MM.1S (cell line): ENCODE measurements at regions not wholly inside any gene's neighbourhood (a gene's known extent, or its start where the extent isn't known, plus 50 kb on each side); places are given as distances from the start of the nearest gene placed in this dataset.

Source experiments
- DNase-seq: peaks from one replicate; pipeline ENCODE4 v3.0.0-alpha.2; 2015
- H2AFZ ChIP-seq: fragments of 300-600 bp; sonication (generic); 2 replicates; pipeline ENCODE4 v1.6.0; 2016; ENCODE audit warnings: antibody characterized with exemption, low read length
- H3F3A ChIP-seq: fragments of 300-600 bp; sonication (generic); 2 replicates; pipeline ENCODE4 v1.6.1; 2016; ENCODE audit warnings: mild to moderate bottlenecking, antibody characterized with exemption, low read length, moderate library complexity, mixed read lengths; ENCODE audit not compliant: insufficient read depth
- H3K27ac ChIP-seq: fragments of 300-600 bp; sonication (generic); 2 replicates; pipeline ENCODE4 v1.5.1; 2016; ENCODE audit warnings: mild to moderate bottlenecking, low read length
- H3K27me3 ChIP-seq: fragments of 300-600 bp; sonication (generic); replicated peaks from 2 replicates; pipeline ENCODE4 v1.6.0; 2016; ENCODE audit warnings: low read length; ENCODE audit not compliant: insufficient read depth
- H3K36me3 ChIP-seq: fragments of 300-600 bp; sonication (generic); replicated peaks from 2 replicates; pipeline ENCODE4 v1.6.1; 2016; ENCODE audit warnings: mild to moderate bottlenecking, low read length, mixed read lengths; ENCODE audit not compliant: insufficient read depth
- H3K4me1 ChIP-seq: fragments of 300-600 bp; sonication (generic); 2 replicates; pipeline ENCODE4 v1.6.1; 2016; ENCODE audit warnings: low read length, mixed read lengths
- H3K4me2 ChIP-seq: fragments of 300-600 bp; sonication (generic); 2 replicates; pipeline ENCODE4 v1.6.0; 2016; ENCODE audit warnings: low read depth, low read length
- H3K4me3 ChIP-seq: fragments of 300-600 bp; sonication (generic); 2 replicates; pipeline ENCODE4 v1.5.1; 2016; ENCODE audit warnings: low read length, mixed read lengths
- H3K79me2 ChIP-seq: fragments of 300-600 bp; sonication (generic); 2 replicates; pipeline ENCODE4 v1.6.1; 2016; ENCODE audit warnings: mixed run types, low read length, mixed read lengths
- H3K9ac ChIP-seq: fragments of 300-600 bp; sonication (generic); 2 replicates; pipeline ENCODE4 v1.6.1; 2016; ENCODE audit warnings: low read length, mixed read lengths
- H3K9me2 ChIP-seq: fragments of 300-600 bp; sonication (generic); replicated peaks from 2 replicates; pipeline ENCODE4 v1.6.1; 2016; ENCODE audit warnings: mild to moderate bottlenecking, low read length, mixed read lengths; ENCODE audit not compliant: insufficient read depth
- H3K9me3 ChIP-seq: fragments of 300-600 bp; sonication (generic); replicated peaks from 2 replicates; pipeline ENCODE4 v1.6.1; 2016; ENCODE audit warnings: mild to moderate bottlenecking, low read length, mixed read lengths; ENCODE audit not compliant: insufficient read depth
- H4K20me1 ChIP-seq: fragments of 300-600 bp; sonication (generic); 2 replicates; pipeline ENCODE4 v1.6.1; 2016; ENCODE audit warnings: mild to moderate bottlenecking, low read length, moderate library complexity, mixed read lengths; ENCODE audit not compliant: insufficient read depth
- CTCF ChIP-seq: fragments of 300-600 bp; sonication (generic); IDR thresholded peaks from 2 replicates; pipeline ENCODE4 v1.5.1; 2016; ENCODE audit warnings: antibody characterized with exemption, low read length, mixed read lengths
- EZH2 ChIP-seq: fragments of 300-600 bp; sonication (generic); optimal IDR thresholded peaks from 2 replicates; pipeline ENCODE3; 2017; ENCODE audit warnings: low read depth, mild to moderate bottlenecking, antibody characterized with exemption, low read length, mixed read lengths
- EZH2phosphoT487 ChIP-seq: fragments of 300-600 bp; sonication (generic); IDR thresholded peaks from 2 replicates; pipeline ENCODE4 v1.6.1; 2018; ENCODE audit warnings: antibody characterized with exemption, low read length

DNA sequence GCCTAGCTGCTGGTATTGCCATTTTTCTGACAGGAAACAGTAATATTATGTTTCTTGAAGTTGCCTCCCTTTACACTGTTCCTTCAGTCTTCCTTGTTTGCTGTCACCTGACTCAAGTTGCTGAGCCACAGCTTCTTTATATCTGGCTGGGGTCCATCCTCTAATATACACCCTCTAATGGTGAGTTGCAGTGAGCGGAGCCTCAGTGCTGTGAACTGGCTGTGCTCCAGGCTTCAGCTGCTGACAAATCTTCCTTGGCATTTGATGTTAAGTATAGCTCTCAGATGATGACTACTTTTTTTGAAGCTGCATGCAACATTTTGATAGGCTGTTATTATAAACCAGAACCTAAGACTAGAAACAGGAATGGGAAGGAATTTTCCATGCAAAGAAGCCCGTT lies 366.7 kb downstream of the NUP35 start:
- Histone ChIP-seq H3K4me2 (no peak overlapping the region), H4K20me1 (no peaks in the 10 kb centered on the region), H3F3A (no peaks in the 10 kb centered on the region), H3K27ac (no peak overlapping the region), H3K79me2 (no peaks in the 10 kb centered on the region), H3K4me1 (no peaks in the 10 kb centered on the region), H3K27me3 (no peaks in the 10 kb centered on the region), H3K4me3 (no peak overlapping the region), H3K9me3 (no peaks in the 10 kb centered on the region), H3K9me2 (no peaks in the 10 kb centered on the region), H2AFZ (no peak overlapping the region), H3K9ac (no peak overlapping the region), H3K36me3 (no peaks in the 10 kb centered on the region)
- TF ChIP-seq EZH2 (no peak), CTCF (no peak), EZH2phosphoT487 (no peak)
- DNase-seq, result no peak

DNA sequence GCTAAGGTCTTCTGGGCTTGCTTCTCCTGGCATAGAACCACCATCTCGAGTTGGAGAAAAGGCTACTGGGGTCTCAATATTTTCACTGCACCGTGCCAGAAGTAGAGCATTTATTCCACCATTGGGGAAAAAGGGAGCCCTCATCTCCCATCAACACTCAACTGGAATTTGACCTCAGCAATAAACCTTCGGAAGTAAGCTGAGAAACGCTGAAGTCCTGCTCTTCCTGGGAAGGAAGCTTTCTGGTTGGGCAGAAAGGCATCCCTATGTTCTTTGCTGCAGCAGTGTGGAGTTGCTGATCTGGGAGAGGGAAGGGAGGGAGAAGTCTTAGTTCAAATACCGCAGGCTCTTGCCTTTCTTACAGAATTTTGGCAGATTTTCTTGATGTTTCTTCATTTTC lies 368.8 kb downstream of the NUP35 start:
- Histone ChIP-seq H4K20me1 (no peaks in the 10 kb centered on the region), H3F3A (no peaks in the 10 kb centered on the region), H2AFZ (no peak overlapping the region), H3K4me1 (0 out of 2 replicates have a peak, but pooled peaks cover 4% of the 10 kb centered on the region), H3K36me3 (no peaks in the 10 kb centered on the region), H3K9ac (no peak overlapping the region), H3K79me2 (no peaks in the 10 kb centered on the region), H3K4me3 (no peak overlapping the region), H3K9me2 (no peaks in the 10 kb centered on the region), H3K9me3 (no peaks in the 10 kb centered on the region), H3K4me2 (no peak overlapping the region), H3K27ac (no peak overlapping the region), H3K27me3 (no peaks in the 10 kb centered on the region)
- no peak for TF ChIP-seq EZH2
- TF ChIP-seq EZH2phosphoT487, result no peak
- DNase-seq, result no peak

DNA sequence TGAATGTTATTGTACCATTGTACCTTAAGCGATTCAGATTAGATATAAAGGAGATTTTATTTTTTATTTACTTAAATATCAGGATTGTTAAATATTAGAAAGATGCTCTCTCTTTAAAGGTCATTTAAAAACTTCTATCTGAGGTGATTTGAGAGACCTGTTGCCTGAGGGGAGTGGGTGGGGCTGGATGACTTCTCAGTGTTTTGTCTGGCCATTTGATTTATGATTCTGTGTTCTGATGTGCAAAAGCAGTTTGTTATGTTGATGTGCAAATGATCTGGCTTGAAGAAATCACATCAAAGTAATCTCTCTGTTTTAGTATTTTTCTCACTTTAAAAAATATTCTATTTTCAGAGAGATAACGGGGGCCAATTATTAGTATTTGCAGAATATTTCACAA lies 370.8 kb downstream of the NUP35 start:
- H3K4me3 ChIP-seq, result no peak overlapping the region
- no peaks in the 10 kb centered on the region for H3K36me3 ChIP-seq
- H3K9me2 ChIP-seq, result no peaks in the 10 kb centered on the region
- no peak for TF ChIP-seq EZH2
- no peak for TF ChIP-seq EZH2phosphoT487
- no peak for TF ChIP-seq CTCF
- no peaks in the 10 kb centered on the region for H3K79me2 ChIP-seq
- H3F3A ChIP-seq, result no peaks in the 10 kb centered on the region
- no peak overlapping the region for H3K9ac ChIP-seq
- H2AFZ ChIP-seq, result no peak overlapping the region
- H3K4me1 ChIP-seq, result 0 out of 2 replicates have a peak, but pooled peaks cover 4% of the 10 kb centered on the region
- H3K9me3 ChIP-seq, result no peaks in the 10 kb centered on the region
- no peaks in the 10 kb centered on the region for H4K20me1 ChIP-seq
- no peak for DNase-seq
- no peak overlapping the region for H3K4me2 ChIP-seq
- no peak overlapping the region for H3K27ac ChIP-seq
- no peaks in the 10 kb centered on the region for H3K27me3 ChIP-seq

DNA sequence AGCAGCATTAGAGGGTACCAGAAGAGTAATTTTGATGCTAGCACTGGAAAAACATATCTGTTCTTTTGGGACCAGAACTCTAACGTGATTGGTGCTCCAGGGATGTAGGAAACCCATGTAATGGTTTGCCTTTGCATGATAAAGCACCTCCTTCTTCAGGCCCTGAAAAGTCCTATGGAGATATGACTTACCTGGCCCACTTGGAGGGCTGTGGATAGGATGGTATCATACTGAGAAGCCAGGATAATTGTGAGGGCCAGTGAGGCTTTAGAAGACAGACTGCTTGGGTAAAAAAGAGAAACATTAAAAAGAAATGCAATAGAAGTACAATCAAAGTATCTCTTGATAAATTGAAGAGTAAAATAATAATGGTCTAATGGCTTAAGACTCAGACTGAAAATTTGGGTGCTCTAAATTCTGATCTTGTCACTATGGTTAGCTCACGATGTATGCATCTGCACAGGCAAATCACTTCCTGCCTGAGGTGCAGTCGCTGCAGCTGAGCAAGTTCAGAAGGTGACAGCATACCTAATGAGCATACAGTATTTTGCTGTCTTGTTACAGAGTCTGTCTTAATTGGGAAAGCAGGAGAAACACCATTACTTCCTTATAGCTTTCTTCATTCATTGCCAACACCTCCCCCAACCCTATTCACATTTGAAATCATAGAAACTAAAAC lies 371.5 kb downstream of the NUP35 start:
- Histone ChIP-seq H3K4me3 (no peak overlapping the region), H4K20me1 (no peaks in the 10 kb centered on the region), H3K9me3 (no peaks in the 10 kb centered on the region), H3K27me3 (no peaks in the 10 kb centered on the region), H3K9ac (no peak overlapping the region), H3F3A (no peaks in the 10 kb centered on the region), H3K9me2 (no peaks in the 10 kb centered on the region), H3K4me1 (0 out of 2 replicates have a peak, but pooled peaks cover 4% of the 10 kb centered on the region), H3K36me3 (no peaks in the 10 kb centered on the region), H3K27ac (no peak overlapping the region), H2AFZ (no peak overlapping the region), H3K4me2 (no peak overlapping the region), H3K79me2 (no peaks in the 10 kb centered on the region)
- TF ChIP-seq EZH2 (no peak), EZH2phosphoT487 (no peak), CTCF (no peak)
- DNase-seq, result peak; percentile 72
